T-helper 1 cell (primary cell): ENCODE measurements at regions not wholly inside any gene's neighbourhood (a gene's known extent, or its start where the extent isn't known, plus 50 kb on each side); places are given as distances from the start of the nearest gene placed in this dataset.
"Not testable (repeated sequence)": the region's sequence is repeated elsewhere in the genome, so short reads cannot be mapped to it uniquely, and the experiment has no call there.

Source experiments
- DNase-seq, 5 donors: peaks; one replicate each; pipeline ENCODE4 v3.0.0-alpha.2; 2012 to 2020

DNA sequence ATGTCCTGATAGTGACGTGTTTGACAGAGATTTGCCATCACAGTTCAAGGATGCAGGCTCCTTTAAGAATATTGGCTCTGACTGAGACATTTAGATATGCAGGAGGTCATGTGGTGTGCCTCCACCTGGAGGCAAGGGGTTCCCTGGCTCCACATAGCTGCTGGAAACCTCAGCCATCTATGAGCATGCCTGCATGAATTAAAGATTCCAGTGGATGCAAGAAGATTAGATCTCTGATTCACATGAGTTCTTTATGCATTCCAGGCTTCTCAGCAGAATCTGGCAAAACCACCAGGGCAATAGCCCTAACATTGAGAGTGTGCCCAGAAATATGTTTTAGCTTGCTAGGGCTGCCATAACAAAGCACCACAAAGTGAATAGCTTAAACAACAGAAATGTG lies 298.5 kb upstream of the AADAT start:
- no peak for DNase-seq

DNA sequence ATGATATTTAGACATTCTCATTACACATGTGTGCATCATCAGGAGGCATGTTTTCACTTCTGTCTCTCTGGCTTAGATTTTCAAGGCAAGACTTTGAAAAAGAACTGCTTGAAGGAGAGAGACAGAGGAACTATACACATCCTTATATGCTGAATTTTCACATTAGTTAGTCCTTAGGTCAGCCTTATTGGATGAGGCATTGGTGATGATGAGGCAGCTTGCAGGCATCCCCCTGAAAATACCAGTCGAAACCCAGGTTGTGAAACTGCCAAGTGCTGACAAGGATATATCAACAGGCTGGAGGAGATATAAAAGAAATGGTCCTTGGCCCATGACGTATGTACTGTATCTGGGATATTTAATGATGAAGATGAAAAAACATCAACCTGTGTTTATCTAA lies 297.2 kb upstream of the AADAT start:
- no peak for DNase-seq

DNA sequence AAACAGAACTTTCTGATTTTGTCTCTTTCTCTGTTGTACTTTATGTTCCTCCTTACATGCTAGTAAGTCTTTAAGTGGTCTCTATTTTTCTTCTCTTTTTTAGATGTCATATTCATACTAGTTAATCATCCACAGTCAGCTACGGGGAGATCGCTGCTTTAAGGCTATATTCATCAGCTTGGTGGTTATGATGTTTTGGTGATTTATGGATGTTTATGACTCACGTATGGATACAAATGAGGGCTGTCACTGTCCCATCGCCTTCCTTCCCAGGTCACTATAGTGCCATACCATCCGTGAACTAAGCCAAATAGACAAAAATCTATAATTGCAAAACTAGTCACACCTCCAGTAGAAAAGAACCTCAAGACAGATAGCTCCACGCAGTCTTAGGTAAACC lies 296.8 kb upstream of the AADAT start:
- no peak for DNase-seq

DNA sequence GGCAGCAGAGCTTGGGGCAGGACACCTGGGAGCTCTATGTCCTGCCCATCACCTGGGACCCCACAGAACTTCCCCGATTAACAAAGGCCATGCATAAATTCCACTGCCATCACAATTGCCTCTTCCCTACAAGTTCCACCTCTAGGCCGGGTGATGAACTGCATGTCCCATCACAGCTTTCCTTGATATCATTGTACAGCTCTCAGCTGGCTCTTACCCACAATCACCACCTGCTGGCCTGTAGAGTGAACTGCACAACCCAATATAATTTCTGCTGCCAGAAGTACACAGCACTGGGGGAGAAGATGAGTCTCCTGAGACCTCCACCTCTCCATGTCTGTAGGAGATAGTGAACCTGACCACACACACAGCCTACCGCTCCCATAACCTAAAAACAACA lies 285.0 kb upstream of the AADAT start:
- DNase-seq, result peak in 1 of 5 donors; percentile 1

DNA sequence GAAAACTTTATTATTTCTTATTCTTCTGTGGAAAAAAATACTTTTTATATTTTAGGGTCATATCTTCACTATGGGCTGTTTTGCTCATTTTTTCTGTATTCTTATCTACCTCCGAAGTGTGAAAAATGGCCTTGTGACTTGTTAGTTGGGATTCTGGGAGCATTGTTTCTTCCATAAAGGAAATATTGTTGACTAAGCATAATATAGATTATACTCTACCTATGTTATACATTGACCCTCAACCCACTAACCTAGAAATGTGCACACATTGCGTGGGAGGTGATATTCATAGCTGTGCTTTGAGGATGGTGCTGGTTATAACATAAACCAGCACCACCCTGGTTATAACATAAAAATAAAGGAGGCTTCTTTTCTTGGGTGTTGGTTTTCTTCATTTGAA lies 259.2 kb upstream of the AADAT start:
- DNase-seq, result no peak

DNA sequence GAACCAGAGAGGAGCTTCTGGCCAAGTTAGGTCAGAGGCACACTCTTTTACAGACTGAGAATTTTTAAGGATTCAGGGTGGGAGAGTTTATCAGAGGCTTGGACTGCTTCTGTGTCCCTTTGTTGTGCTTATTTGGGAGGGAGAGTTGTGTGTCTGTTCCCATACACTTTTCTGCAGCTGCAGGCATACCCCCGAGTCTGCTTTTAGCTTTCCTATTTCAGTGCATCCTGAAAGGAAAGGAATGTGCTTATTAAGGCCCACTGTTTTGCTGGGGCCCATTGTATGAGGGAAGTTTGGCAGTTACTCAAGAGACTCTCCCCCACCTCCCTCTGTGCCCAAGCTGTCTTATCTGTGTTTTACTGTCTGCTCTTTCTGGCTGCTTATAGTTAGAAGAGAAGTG lies 257.4 kb upstream of the AADAT start:
- not testable (repeated sequence) for DNase-seq

DNA sequence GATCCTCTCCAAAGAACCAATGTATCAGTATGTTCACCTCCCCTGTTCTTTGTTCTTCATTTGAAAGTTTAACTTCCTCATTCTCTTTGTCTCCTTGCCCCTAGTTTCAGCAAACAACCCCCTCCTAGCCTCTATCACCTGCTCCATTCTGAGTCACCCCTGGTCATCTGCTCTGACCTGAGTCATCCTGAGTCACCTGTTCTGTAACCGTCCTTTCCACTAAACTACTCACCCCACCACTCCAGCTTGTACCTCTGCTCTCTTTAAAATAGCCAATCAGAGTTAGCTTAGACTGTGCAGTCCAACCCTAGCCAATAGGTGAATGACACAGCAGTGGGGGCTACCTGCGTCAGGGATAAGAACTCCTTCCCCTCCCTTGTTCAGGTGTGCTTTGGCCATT lies 249.8 kb upstream of the AADAT start:
- no peak for DNase-seq

DNA sequence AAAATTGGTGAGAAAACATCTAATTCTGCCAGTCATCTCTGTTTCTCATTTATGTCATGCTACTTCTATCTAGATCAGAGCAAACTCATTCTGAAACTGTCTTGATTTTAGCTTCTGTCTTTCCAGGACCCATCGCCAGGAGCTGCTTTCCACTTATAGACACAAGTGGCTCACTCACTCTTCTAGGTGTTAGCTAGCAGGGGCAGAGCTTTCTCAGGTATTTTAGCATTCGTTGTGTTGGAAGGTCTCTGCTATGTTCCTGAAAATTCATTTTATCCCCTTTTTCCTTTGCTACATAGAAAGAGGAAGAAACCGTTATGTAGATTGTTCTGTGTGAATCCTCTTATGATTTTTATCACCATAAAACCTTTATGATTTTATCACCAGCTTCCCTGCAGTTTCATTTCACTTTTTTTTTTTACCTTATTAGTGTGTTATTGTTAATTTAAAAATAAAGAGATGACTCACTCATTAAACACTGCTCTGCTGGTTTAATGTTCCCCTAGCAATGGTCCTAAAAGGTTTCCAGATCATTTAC lies 246.6 kb upstream of the AADAT start:
- DNase-seq, result no peak

DNA sequence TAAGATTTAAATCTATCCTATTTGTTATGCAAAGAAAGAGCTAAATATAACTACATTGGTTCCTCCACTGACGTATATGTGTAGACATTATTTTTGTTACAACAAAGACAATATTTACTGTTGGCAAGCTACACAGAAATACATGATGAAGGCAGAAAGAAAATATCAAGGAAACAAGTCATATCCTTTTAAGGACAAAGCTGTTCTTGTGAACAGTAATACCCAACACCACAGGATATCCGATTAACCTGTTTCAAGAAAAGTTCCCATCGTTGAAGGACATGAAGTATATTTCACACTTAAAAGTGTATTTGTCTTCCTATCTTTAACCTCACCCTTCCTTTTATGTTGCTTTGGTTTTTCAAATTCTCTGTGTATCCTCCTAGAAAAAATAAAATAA lies 235.8 kb upstream of the AADAT start:
- no peak for DNase-seq

DNA sequence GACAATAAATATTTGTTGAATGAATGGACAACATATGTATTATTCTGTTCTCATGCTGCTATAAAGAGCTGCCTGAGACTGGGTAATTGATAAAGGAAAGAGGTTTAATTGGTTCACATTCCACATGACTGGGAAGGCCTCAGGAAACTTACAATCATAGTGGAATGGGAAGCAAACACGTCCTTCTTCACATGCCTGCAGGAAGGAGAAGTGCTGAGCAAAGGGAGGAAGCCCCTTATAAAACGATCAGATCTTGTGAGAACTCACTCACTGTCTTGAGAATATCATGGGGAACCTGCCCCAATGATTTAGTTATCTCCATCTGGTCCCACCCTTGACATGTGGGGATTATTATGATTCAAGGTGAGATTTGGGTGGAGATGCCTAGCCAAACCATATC lies 233.9 kb upstream of the AADAT start:
- DNase-seq, result no peak

DNA sequence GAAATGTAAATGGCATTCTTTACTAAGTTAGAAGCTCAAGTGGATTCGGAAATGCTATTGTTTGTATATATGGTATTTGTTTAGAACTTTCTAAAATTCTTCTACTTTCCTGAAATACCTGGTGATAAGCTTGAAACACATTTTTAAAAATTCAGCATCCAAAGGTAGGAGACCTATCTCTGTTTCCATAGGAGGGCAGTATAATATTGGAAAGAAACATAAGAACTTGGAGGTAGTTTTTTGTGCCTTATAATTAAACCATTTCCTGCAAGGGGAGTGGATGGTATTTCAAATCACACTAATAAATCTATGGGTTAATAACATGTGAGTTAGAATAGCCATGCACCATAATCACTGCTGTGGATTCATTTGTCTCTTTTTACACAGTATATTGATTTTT lies 217.4 kb upstream of the AADAT start:
- DNase-seq, result no peak

DNA sequence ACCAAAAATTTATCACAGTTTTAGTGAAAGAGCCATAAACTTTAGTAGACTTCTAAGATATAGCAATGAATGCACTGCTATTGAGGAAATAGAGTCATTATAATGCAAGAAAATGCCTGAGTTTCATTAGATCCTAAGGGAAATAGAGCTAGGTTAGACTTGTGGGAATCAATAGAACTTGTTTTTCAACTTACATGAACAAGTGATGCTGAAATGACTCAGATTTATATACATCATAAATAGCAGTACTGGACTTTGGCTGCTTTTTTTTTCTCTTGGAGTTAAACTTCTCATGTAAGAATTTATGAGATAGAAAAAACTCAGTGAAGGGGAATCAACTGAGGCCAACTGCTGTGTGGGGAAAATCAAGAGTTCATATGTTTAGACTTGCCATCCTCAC lies 216.5 kb upstream of the AADAT start:
- no peak for DNase-seq

DNA sequence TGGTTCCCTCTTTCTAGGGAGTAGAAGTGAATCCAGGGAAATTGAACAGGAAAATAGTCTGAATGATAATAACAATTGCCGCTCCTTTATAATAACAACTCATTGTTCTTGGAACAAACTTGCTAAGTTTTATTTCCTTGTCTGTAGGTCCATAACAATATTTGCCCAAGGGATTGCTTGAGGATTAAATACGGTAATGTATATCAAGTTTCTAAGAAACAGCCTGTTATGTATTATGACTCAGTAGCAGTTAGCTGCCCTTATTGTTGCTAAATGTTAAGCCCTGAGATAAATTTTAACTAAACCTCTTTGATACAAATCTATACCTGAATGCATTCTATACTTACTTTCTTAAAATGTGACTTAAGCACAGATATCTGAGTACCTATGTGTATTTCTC lies 215.9 kb upstream of the AADAT start:
- no peak for DNase-seq

DNA sequence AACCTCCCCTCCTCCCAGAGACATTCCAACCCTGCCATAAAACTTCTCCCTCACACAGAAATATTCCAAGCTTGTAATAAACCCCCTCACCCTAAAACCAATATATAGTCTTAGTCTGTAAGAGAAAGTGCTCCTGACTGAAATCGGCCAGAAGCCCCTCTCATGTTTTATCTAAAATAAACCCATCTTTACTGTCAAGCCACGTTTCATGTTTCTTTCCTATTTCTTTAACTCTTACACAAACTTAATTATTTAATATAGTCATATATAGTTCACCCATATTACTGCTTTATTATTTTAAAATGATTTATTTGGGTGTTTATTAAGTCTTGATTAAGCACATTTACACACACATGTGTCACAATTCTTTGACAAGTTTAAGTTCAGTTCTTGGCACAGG lies 191.3 kb upstream of the AADAT start:
- no peak for DNase-seq

DNA sequence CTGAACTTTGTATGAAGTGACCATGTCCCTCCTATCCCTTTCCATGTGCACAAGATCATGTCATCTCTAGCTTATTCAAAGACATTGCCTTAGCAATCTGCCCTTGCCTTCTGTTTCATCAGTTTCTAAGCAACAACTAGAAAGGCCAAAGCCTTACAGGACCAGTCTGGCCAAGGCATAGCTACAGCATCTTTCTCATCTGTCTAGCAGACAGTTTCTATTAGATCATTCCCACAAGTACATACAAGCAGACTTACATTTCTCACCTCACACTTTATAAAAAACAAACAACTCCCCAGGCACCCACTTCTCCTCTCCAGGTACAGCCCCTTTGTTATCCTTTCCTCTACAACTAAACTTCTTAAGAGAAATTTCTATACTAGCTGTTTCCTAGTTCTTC lies 188.7 kb upstream of the AADAT start:
- DNase-seq, result no peak

DNA sequence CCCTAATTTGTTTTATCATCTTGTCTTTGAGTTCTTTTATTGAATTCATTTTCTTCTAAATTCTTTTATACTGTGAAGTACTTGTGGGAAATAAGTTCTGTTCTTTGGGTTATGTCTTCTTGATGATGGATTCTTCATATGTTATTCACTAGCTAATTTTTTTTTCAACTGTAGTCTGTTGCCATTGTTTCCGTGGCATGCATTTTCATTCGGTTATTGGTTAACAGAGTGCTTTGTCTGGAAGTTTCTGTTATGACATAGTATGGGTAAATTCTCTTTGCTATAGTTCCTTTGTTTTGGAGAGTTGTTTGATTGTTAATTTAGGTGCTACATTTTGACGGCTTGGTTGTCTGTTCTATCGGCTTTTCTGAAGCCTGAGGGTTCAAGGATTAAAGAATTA lies 184.9 kb upstream of the AADAT start:
- DNase-seq, result no peak

DNA sequence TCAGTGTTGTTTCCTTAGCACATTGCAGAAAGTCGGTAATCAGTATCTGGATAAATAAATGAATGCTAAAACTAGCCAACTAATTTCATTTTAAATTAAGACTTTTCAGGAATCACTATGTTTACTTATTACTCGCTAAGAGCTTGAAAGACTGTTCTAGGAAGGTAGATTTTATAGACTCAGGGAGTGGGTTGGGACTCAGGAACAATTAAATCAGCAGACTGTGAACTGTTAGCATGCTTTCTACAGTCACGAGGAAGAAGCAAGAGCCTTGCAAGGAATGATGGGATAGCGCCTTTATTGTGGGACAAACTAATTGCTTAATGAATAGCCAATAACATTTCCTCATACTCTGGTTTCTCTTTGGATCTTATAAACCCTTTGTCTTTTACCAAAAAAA lies 183.2 kb upstream of the AADAT start:
- DNase-seq, result no peak

DNA sequence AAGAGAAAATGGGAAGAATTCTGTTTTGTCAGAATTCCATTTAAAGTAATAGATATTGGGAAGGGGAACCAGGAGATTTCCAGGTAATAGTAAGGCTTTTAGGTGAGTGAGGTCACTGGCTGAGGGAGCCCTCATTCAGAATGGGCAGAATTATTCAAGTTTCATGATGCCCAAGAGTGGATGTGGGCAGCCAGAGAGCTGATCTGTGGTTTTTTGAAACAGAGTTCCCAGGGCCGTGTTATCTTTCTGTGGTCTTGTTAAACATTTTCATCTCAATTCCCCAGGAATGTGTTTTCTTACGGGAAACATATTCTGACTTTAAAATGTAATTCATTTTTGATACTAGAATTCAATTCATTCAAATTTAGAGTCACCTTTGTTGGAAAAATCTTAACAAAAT lies 182.0 kb upstream of the AADAT start:
- DNase-seq, result no peak

DNA sequence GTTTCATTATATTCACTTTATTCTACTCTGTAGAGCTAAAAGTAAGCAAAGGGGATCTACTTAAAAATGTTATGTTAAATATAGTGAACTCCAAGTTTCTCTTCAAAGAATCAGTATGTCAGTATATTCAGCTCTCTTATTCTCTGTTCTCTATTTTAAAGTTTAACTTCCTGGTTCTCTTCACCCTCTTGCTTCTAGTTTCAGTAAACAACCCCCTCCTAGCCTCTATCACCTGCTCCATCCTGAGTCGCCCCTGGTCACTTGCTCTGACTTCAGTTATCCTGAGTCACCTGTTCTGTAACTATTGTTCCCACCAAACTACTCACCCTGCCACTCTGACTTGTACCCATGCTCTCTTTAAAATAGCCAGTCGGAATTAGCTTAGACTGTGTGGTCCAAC lies 180.9 kb upstream of the AADAT start:
- no peak for DNase-seq

DNA sequence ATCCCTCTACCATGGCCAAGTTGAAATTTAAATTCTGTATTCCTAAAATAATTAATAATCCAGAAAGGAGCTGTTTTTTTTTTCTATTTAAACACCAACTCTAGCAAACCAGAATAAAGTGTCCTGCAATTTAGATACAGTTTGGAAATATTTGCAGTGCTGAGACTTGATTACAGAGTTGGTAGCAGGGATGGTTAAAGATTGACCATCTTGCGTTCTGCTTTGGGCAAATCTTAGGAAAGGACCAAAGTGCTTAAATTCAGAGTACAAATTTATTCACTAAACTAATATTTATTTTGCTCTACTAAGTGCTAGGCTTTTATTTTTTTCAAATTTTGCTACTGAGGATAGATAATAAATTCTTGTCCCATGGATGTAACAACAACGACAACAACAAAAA lies 180.2 kb upstream of the AADAT start:
- no peak for DNase-seq

DNA sequence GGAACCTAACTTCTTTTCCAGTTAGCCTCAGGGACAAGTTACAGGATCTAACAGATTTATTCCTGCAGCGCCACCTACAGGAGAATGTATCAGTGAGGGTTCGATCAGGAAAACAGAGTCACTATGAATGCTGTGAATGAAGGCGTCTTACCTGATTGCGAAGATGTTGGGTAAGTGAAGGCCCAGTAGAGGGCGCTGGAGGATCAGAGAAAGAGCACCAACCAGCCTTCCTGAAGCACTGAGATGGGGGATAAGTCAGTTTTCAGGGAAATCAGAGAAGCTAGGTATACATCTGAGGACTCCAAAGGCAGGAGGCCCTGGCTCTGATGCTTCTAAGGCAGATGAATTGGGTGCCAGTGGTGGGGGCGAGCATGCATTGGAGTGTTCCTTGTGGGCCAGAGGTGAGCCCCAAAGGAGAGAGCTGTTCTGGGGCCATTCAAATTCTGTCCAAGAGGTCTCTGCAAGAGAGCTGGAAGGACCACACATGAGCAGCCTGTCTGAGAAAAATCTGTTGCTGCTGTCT lies 169.9 kb upstream of the AADAT start:
- DNase-seq, result peak in 1 of 5 donors; percentile 59

DNA sequence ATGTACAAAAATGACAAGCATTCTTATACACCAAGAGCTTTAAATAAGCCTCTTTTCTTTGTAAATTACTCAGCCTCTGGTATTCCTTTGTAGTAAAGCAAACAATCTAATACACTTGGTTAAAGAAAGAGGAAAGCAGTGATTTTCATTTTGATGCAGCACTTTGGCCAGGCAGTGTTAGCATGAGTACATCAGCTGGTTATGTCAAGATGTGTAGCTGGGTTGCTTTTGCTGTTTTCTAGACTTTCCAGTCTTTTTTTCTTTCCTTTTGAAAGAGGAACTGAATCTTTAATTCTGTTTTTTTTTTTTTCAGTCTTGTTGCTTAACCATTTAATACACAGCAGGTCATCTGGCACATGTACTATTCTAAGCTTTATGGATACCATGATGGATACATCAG lies 167.1 kb upstream of the AADAT start:
- DNase-seq, result no peak

DNA sequence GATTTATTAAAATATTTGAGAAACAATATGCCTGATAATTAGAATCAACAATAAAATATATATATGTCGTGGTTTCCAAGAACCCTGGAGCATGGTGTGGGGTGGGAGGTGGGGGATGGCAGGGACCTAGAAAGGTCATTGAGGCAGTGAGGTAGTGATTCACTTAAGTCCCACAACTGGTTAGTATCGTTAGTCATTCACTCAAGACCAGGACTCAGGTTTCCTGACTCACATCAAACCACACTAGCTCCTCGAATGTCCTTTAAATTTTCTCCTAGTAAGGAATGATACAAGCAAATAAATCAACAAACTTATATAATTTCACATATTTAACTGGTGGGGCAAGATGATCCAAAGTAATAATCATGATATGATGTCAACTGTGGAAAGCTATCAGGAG lies 158.8 kb upstream of the AADAT start:
- DNase-seq, result no peak

DNA sequence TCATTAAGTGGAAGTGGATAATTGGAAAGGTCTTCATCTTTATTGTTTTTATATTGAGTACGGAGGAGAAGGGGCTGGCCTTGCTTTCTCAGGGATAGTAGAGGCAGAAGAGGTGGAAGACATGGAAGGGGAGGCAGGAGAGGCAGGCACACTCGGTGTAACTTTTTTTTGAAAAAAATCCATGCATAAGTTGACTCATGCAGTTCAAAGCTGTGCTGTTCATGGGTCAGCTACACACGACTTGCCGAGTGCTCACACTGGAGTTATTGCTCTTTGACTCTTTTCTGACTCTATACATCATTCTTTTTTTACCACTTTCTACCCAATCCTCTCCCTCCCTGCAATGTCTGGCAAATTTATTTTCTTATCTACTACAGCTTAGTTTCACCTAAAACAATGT lies 158.3 kb upstream of the AADAT start:
- DNase-seq, result no peak

DNA sequence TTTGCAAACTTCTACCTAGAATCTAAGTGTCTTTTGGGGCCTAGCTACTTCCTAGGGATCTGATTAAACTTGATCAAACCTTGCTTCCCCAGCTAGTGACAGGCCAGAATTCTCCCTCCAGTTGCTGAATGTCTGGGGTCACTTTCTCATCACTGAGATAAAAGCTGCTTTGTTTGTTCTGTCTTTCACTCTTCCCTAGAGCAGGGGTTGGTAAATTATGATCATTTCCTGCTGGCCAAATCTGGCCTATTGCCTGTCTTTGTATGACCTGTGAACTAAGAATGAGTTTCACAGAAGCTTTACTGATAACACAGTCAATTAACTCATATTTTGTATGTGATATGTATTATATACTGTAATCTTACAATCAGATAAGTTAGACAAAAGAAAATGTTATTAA lies 157.8 kb upstream of the AADAT start:
- no peak for DNase-seq
